ENCODE measurements at regions not wholly inside any gene's neighbourhood (a gene's known extent, or its start where the extent isn't known, plus 50 kb on each side); places are given as distances from the start of the nearest gene placed in this dataset.

- no peak for DNase-seq
These were observed 90.0 kb upstream of the CLMN start for GRCh38 chr14:95409477-95410272.

- no peak for DNase-seq
These were observed 89.2 kb upstream of the CLMN start for GRCh38 chr14:95408731-95409476.

- no peak for DNase-seq
These were observed 87.6 kb upstream of the CLMN start for GRCh38 chr14:95407354-95407753.

GRCh38 chr14:95406756-95407277, 87.1 kb upstream of the CLMN start:
- no peak for DNase-seq

- no peak for DNase-seq
These were observed 84.9 kb upstream of the CLMN start for GRCh38 chr14:95404583-95404982.

GRCh38 chr14:95402578-95402977, 82.9 kb upstream of the CLMN start:
- DNase-seq: no peak

- DNase-seq: no peak
These were observed 82.5 kb upstream of the CLMN start for GRCh38 chr14:95402176-95402575.

- no peak for DNase-seq
These were observed 79.2 kb upstream of the CLMN start for GRCh38 chr14:95398630-95399547.

GRCh38 chr14:95397325-95397724, 77.6 kb upstream of the CLMN start:
- DNase-seq: no peak

GRCh38 chr14:95396221-95396620, 76.5 kb upstream of the CLMN start:
- no peak for DNase-seq

- no peak for DNase-seq
These were observed 75.5 kb upstream of the CLMN start for GRCh38 chr14:95395098-95395737.

GRCh38 chr14:95394297-95395097, 74.8 kb upstream of the CLMN start:
- no peak for DNase-seq

- no peak for DNase-seq
These were observed 73.1 kb upstream of the CLMN start for GRCh38 chr14:95392841-95393240.

- no peak for DNase-seq
These were observed 71.6 kb upstream of the CLMN start for GRCh38 chr14:95391331-95391730.

GRCh38 chr14:95389471-95390011, 69.8 kb upstream of the CLMN start:
- DNase-seq: no peak

GRCh38 chr14:95388699-95389098, 69.0 kb upstream of the CLMN start:
- no peak for DNase-seq

GRCh38 chr14:95387826-95388445, 68.2 kb upstream of the CLMN start:
- no peak for DNase-seq

- DNase-seq: no peak
These were observed 66.9 kb upstream of the CLMN start for GRCh38 chr14:95386536-95387095.

GRCh38 chr14:95385701-95386100, 66.0 kb upstream of the CLMN start:
- DNase-seq: no peak

- no peak for DNase-seq
These were observed 63.0 kb upstream of the CLMN start for GRCh38 chr14:95382747-95383146.

- no peak for DNase-seq
These were observed 62.0 kb upstream of the CLMN start for GRCh38 chr14:95381726-95382125.
